WTC11 (cell line): ENCODE measurements at regions not wholly inside any gene's neighbourhood (a gene's known extent, or its start where the extent isn't known, plus 50 kb on each side); places are given as distances from the start of the nearest gene placed in this dataset.

Experiments
- ATAC-seq: fragments of 200-7000 bp; cut with Tn5 transposase; 2 replicates; pipeline ENCODE4 v1.10.0; 2021; ENCODE audit warnings: mild to moderate bottlenecking, moderate library complexity
- CTCF ChIA-PET: fragments of 300-600 bp; sonication (Branson Sonifier 250); formaldehyde crosslinking; loops from one replicate; lab custom pipeline; 2021; ENCODE audit warnings: antibody characterized with exemption; lab: Charles Lee
- POLR2A ChIA-PET: fragments of 350-600 bp; sonication (Branson Sonifier 250); formaldehyde crosslinking; loops from one replicate; lab custom pipeline; 2021; ENCODE audit warnings: antibody characterized with exemption; lab: Charles Lee
- DNase-seq: peaks from one replicate; pipeline ENCODE4 v3.0.0; 2021; ENCODE audit warnings: low spot score
- H3K27ac Mint-ChIP-seq: 2 replicates; pipeline ENCODE4 v1.8.0; 2021; ENCODE audit warnings: mixed read lengths
- H3K27me3 Mint-ChIP-seq: 2 replicates; pipeline ENCODE4 v1.8.0; 2021; ENCODE audit warnings: low read depth, mild to moderate bottlenecking, moderate library complexity, mixed read lengths
- H3K36me3 Mint-ChIP-seq: 2 replicates; pipeline ENCODE4 v1.8.0; 2021; ENCODE audit warnings: mixed read lengths
- H3K4me1 Mint-ChIP-seq: 2 replicates; pipeline ENCODE4 v1.8.0; 2022; ENCODE audit warnings: mixed read lengths
- H3K4me3 Mint-ChIP-seq: 2 replicates; pipeline ENCODE4 v1.8.0; 2021; ENCODE audit warnings: mild to moderate bottlenecking, moderate library complexity, mixed read lengths
- H3K9me3 Mint-ChIP-seq: 2 replicates; pipeline ENCODE4 v1.8.0; 2021; ENCODE audit warnings: mixed read lengths
- CREB1 ChIP-seq: sonication (generic); formaldehyde crosslinking; IDR thresholded peaks from 2 replicates; pipeline ENCODE4 v1.8.0; 2023; ENCODE audit warnings: mild to moderate bottlenecking, missing genetic modification reagents
- FOXK1 ChIP-seq: sonication (generic); formaldehyde crosslinking; IDR thresholded peaks from 2 replicates; pipeline ENCODE4 v1.8.0; 2022; ENCODE audit warnings: mild to moderate bottlenecking, moderate library complexity, missing genetic modification reagents
- GABPB1 ChIP-seq: sonication (generic); formaldehyde crosslinking; IDR thresholded peaks from 2 replicates; pipeline ENCODE4 v1.8.1; 2023; ENCODE audit warnings: mild to moderate bottlenecking, missing genetic modification reagents
- GTF2I ChIP-seq: fragments of 250-450 bp; sonication (Bioruptor Pico); conservative IDR thresholded peaks from 2 replicates; pipeline ENCODE4 v1.4.0; 2021; ENCODE audit warnings: mild to moderate bottlenecking
- JAZF1 ChIP-seq: fragments of 250-450 bp; sonication (Bioruptor Pico); IDR thresholded peaks from 2 replicates; pipeline ENCODE4 v1.9.0; 2021; ENCODE audit warnings: moderate library complexity, mild to moderate bottlenecking, inconsistent platforms
- MYBL2 ChIP-seq: sonication (generic); formaldehyde crosslinking; IDR thresholded peaks from 2 replicates; pipeline ENCODE4 v1.8.1; 2023; ENCODE audit warnings: mild to moderate bottlenecking, moderate library complexity, missing genetic modification reagents
- PRRX2 ChIP-seq: fragments of 250-450 bp; sonication (Bioruptor Pico); IDR thresholded peaks from 2 replicates; pipeline ENCODE4 v1.8.0; 2021; ENCODE audit warnings: mild to moderate bottlenecking
- SMAD3 ChIP-seq: sonication (generic); formaldehyde crosslinking; IDR thresholded peaks from 2 replicates; pipeline ENCODE4 v1.8.0; 2022; ENCODE audit warnings: missing genetic modification reagents, mild to moderate bottlenecking, borderline replicate concordance
- TCF7 ChIP-seq: sonication (generic); formaldehyde crosslinking; IDR thresholded peaks from 2 replicates; pipeline ENCODE4 v1.8.0; 2022; ENCODE audit warnings: mild to moderate bottlenecking, low read depth, missing genetic modification reagents, moderate library complexity
- TP53 ChIP-seq: sonication (generic); formaldehyde crosslinking; IDR thresholded peaks from 2 replicates; pipeline ENCODE4 v1.8.1; 2023; ENCODE audit warnings: mild to moderate bottlenecking, missing genetic modification reagents
- ZNF671 ChIP-seq: fragments of 250-450 bp; sonication (Bioruptor Pico); IDR thresholded peaks from 2 replicates; pipeline ENCODE4 v1.8.0; 2021; ENCODE audit warnings: mild to moderate bottlenecking
- TF ChIP-seq, protein P1 (sequence below): sonication (generic); formaldehyde crosslinking; IDR thresholded peaks from 2 replicates; pipeline ENCODE4 v1.8.1; 2023; ENCODE audit warnings: mild to moderate bottlenecking, missing genetic modification reagents, moderate library complexity
- TF ChIP-seq, protein P2 (sequence below): fragments of 250-450 bp; sonication (Bioruptor Pico); conservative IDR thresholded peaks from 2 replicates; pipeline ENCODE4 v1.9.0; 2021; ENCODE audit warnings: mild to moderate bottlenecking
- TF ChIP-seq, protein P3 (sequence below): fragments of 250-450 bp; sonication (Bioruptor Pico); IDR thresholded peaks from 2 replicates; pipeline ENCODE4 v1.9.0; 2021; ENCODE audit warnings: moderate library complexity, mild to moderate bottlenecking, inconsistent platforms, borderline replicate concordance
- TF ChIP-seq, protein P4 (sequence below): sonication (generic); formaldehyde crosslinking; IDR thresholded peaks from 2 replicates; pipeline ENCODE4 v1.8.0; 2023; ENCODE audit warnings: missing genetic modification reagents
- TF ChIP-seq, protein P5 (sequence below): sonication (generic); formaldehyde crosslinking; IDR thresholded peaks from 2 replicates; pipeline ENCODE4 v1.8.1; 2022; ENCODE audit warnings: low read depth, mild to moderate bottlenecking, moderate library complexity, missing genetic modification reagents, borderline replicate concordance
- TF ChIP-seq, protein P6 (sequence below): sonication (generic); formaldehyde crosslinking; IDR thresholded peaks from 2 replicates; pipeline ENCODE4 v1.8.1; 2022; ENCODE audit warnings: mild to moderate bottlenecking, missing genetic modification reagents, moderate library complexity, borderline replicate concordance
- TF ChIP-seq, protein P7 (sequence below): sonication (generic); formaldehyde crosslinking; IDR thresholded peaks from 2 replicates; pipeline ENCODE4 v1.8.1; 2022; ENCODE audit warnings: missing genetic modification reagents, borderline replicate concordance
- TF ChIP-seq, protein P8 (sequence below): sonication (generic); formaldehyde crosslinking; IDR thresholded peaks from 2 replicates; pipeline ENCODE4 v1.8.0; 2022; ENCODE audit warnings: mild to moderate bottlenecking, missing genetic modification reagents

DNA sequence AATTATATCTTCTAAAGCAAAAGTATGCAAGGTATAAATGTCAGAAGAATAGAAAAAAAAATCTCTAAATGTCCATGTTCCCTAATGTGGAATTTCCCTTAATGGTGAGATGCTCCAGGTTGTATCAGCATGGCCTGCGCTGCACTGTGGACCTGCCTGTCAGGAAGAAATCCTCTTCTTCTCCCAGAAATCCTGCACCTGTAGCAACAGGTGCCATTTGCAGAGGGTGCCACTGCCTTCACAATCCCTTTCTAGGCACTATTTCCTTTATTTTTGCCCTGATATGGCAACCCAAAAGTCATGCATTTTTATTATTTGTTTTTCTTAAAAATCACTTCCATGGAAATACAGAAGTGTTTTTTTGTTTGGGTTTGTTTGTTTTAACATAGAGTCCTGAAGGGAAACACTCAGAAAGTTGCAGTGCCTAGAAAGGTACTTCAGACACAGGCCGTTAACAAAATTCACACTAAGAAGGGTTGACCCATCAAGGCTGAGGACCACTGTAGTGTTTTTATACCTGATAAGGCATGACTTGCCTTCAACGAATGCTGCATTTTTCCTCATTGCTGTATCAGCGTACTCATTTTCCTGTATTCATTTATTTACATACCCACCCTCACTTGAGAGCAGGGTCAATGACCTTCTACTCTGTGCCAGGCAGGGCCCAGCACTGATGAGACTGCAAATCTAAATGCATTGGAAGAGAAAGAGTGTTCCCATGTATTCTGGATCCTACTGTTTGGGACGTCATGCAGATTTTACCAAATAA, 177.8 kb downstream of the SNX18 start:
- ChIA-PET POLR2A (no interaction called here), CTCF (no interaction called here)
- Mint-ChIP-seq H3K27ac (no peak overlapping the region), H3K27me3 (no peaks in the 10 kb centered on the region; the same call in 1 of the 2 replicates), H3K36me3 (no peaks in the 10 kb centered on the region), H3K4me1 (peaks cover 5% of the 10 kb centered on the region; the same call in 1 of the 2 replicates), H3K9me3 (no peaks in the 10 kb centered on the region), H3K4me3 (no peak overlapping the region)
- DNase-seq (no peak), ATAC-seq (no peak)
- TF ChIP-seq FOXK1 (CRISPR knock-in tag): no peak
- TF ChIP-seq, protein P1, sequence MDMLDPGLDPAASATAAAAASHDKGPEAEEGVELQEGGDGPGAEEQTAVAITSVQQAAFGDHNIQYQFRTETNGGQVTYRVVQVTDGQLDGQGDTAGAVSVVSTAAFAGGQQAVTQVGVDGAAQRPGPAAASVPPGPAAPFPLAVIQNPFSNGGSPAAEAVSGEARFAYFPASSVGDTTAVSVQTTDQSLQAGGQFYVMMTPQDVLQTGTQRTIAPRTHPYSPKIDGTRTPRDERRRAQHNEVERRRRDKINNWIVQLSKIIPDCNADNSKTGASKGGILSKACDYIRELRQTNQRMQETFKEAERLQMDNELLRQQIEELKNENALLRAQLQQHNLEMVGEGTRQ (CRISPR knock-in tag): no peak
- TF ChIP-seq ZNF671 (CRISPR knock-in tag): no peak
- TF ChIP-seq, protein P2, sequence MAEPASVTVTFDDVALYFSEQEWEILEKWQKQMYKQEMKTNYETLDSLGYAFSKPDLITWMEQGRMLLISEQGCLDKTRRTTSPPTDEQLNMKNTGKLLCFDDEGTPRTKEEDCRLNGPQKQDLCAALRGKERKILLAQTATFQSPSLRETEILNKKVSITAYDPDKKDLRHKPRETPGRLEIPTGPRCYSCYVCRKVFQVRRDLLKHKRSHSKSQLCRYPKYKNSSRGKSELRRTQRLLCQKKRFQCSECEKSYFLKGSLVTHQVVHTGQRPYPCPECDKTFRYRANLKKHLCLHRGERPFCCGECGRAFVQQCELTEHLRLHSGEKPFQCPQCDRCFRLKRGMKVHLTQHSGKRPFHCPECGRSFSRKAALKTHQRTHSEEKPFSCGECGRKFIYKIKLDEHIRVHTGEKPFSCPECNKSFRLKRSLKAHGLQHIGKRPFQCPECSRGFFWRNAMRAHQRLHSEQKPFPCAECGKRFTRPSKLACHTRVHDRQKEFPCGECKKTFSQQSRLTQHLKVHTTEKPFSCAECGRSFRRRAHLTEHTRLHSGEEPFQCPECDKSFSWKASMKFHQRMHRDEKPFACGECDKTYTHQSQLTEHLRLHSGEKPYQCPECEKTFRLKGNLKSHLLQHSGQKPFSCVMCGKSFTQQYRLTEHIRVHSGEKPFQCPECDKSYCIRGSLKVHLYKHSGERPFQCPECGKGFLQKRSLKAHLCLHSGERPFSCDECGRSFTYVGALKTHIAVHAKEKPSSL (CRISPR knock-in tag): no peak
- no peak for TF ChIP-seq PRRX2 (CRISPR knock-in tag)
- TF ChIP-seq SMAD3 (CRISPR knock-in tag): no peak
- no peak for TF ChIP-seq MYBL2
- TF ChIP-seq, protein P3, sequence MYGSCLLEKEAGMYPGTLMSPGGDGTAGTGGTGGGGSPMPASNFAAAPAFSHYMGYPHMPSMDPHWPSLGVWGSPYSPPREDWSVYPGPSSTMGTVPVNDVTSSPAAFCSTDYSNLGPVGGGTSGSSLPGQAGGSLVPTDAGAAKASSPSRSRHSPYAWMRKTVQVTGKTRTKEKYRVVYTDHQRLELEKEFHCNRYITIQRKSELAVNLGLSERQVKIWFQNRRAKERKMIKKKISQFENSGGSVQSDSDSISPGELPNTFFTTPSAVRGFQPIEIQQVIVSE: no peak
- TF ChIP-seq JAZF1: no peak
- TF ChIP-seq, protein P4, sequence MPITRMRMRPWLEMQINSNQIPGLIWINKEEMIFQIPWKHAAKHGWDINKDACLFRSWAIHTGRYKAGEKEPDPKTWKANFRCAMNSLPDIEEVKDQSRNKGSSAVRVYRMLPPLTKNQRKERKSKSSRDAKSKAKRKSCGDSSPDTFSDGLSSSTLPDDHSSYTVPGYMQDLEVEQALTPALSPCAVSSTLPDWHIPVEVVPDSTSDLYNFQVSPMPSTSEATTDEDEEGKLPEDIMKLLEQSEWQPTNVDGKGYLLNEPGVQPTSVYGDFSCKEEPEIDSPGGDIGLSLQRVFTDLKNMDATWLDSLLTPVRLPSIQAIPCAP (CRISPR knock-in tag): no peak
- TF ChIP-seq, protein P5, sequence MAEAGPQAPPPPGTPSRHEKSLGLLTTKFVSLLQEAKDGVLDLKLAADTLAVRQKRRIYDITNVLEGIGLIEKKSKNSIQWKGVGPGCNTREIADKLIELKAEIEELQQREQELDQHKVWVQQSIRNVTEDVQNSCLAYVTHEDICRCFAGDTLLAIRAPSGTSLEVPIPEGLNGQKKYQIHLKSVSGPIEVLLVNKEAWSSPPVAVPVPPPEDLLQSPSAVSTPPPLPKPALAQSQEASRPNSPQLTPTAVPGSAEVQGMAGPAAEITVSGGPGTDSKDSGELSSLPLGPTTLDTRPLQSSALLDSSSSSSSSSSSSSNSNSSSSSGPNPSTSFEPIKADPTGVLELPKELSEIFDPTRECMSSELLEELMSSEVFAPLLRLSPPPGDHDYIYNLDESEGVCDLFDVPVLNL: no peak
- no peak for TF ChIP-seq CREB1 (CRISPR knock-in tag)

DNA sequence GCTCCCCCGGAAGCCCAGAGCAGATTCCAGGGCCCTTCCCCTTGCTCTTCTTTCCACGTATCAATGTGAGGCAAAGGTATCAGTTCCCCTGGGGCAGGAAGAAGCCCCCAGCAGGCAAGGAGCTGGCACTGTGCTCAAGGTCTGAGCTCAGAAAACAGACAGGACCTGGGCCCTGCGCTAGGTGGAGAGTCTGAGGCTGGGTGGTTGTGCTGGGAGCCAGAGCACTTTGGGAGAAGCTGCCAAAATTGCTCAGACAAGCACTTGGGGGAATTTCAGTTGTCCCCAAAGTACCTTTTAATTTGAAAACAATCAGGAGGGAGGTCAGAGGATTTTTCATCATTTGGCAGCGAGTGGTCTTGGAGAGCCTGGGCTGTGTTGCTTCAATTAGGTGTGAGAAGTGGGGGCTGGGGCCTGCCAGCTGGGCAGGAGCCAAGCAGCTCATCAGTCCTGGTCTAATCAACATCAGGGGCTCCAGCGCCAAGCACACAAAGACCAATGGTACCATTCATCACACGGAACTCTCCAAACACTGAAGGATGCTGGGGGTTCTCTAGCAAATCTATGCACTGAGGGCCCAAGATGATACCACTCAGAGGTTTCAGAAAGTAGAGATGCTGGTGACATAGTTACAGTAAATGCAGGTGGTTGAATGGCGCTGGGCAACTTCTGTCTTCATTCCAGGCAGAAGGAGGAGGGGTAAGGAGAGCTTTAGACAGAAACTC, 176.5 kb downstream of the SNX18 start:
- no peak overlapping the region for H3K27ac Mint-ChIP-seq
- ATAC-seq (no peak), DNase-seq (no peak)
- H3K36me3 Mint-ChIP-seq: no peaks in the 10 kb centered on the region
- no peak for TF ChIP-seq TCF7 (CRISPR knock-in tag)
- H3K9me3 Mint-ChIP-seq: no peaks in the 10 kb centered on the region
- peaks cover 5% of the 10 kb centered on the region; the same call in 1 of the 2 replicates for H3K4me1 Mint-ChIP-seq
- H3K4me3 Mint-ChIP-seq: no peak overlapping the region
- ChIA-PET POLR2A (no interaction called here), CTCF (interaction anchor here (0.9 kb wide), 1 partner anchor 173 kb away, joined by 5 read pairs; no protein-coding TSS in a partner anchor)
- H3K27me3 Mint-ChIP-seq: no peaks in the 10 kb centered on the region; the same call in 1 of the 2 replicates

DNA sequence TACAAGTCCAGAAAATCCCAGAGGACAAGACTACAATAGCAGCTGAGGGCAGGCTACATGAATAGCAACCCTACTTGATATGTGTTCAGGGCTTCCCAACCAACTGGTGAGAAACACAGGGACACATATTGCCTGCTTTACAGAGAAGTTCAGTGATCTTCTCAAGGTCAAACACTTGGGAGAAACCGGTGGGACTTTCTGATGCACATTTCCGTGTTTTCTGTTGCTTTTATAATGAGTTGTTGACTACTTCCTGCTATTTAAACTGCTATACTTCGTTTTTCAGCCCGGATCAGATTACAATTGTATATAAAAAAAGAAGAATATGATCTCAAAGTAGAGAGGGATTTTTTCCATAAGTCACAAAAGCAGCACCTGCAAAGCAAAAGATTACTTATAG, 175.1 kb downstream of the SNX18 start:
- Mint-ChIP-seq H3K4me1 (peaks cover 5% of the 10 kb centered on the region; the same call in 1 of the 2 replicates), H3K27me3 (no peaks in the 10 kb centered on the region; the same call in 1 of the 2 replicates), H3K27ac (no peak overlapping the region), H3K4me3 (no peak overlapping the region), H3K9me3 (peaks cover 3% of the 10 kb centered on the region; the same call in 1 of the 2 replicates), H3K36me3 (no peaks in the 10 kb centered on the region)
- ATAC-seq (no peak), DNase-seq (no peak)
- CTCF ChIA-PET: no interaction called here
- POLR2A ChIA-PET: no interaction called here
- TF ChIP-seq, protein P6, sequence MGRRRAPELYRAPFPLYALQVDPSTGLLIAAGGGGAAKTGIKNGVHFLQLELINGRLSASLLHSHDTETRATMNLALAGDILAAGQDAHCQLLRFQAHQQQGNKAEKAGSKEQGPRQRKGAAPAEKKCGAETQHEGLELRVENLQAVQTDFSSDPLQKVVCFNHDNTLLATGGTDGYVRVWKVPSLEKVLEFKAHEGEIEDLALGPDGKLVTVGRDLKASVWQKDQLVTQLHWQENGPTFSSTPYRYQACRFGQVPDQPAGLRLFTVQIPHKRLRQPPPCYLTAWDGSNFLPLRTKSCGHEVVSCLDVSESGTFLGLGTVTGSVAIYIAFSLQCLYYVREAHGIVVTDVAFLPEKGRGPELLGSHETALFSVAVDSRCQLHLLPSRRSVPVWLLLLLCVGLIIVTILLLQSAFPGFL: no peak
- TF ChIP-seq GABPB1 (no peak), GTF2I (CRISPR knock-in tag) (no peak), FOXK1 (CRISPR knock-in tag) (no peak), TP53 (CRISPR knock-in tag) (no peak), MYBL2 (no peak)
- TF ChIP-seq, protein P7, sequence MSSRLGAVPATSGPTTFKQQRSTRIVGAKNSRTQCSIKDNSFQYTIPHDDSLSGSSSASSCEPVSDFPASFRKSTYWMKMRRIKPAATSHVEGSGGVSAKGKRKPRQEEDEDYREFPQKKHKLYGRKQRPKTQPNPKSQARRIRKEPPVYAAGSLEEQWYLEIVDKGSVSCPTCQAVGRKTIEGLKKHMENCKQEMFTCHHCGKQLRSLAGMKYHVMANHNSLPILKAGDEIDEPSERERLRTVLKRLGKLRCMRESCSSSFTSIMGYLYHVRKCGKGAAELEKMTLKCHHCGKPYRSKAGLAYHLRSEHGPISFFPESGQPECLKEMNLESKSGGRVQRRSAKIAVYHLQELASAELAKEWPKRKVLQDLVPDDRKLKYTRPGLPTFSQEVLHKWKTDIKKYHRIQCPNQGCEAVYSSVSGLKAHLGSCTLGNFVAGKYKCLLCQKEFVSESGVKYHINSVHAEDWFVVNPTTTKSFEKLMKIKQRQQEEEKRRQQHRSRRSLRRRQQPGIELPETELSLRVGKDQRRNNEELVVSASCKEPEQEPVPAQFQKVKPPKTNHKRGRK: no peak
- TF ChIP-seq, protein P8, sequence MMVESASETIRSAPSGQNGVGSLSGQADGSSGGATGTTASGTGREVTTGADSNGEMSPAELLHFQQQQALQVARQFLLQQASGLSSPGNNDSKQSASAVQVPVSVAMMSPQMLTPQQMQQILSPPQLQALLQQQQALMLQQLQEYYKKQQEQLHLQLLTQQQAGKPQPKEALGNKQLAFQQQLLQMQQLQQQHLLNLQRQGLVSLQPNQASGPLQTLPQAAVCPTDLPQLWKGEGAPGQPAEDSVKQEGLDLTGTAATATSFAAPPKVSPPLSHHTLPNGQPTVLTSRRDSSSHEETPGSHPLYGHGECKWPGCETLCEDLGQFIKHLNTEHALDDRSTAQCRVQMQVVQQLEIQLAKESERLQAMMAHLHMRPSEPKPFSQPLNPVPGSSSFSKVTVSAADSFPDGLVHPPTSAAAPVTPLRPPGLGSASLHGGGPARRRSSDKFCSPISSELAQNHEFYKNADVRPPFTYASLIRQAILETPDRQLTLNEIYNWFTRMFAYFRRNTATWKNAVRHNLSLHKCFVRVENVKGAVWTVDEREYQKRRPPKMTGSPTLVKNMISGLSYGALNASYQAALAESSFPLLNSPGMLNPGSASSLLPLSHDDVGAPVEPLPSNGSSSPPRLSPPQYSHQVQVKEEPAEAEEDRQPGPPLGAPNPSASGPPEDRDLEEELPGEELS: no peak
